Psoas muscle (tissue), 7 donors: ENCODE measurements at regions not wholly inside any gene's neighbourhood (a gene's known extent, or its start where the extent isn't known, plus 50 kb on each side); places are given as distances from the start of the nearest gene placed in this dataset.

Experiments used
- ATAC-seq, 4 donors: fragments of 200-7000 bp; cut with Tn5 transposase; one replicate each; pipeline ENCODE4 v1.9.1; 2020; ENCODE audit warnings: moderate library complexity in 3 of 4, mild to moderate bottlenecking in 2 of 4
- DNase-seq, 2 donors: peaks; one replicate each; pipeline ENCODE4 v3.0.0-alpha.2; 2020
- H3K27ac ChIP-seq: fragments of 200-600 bp; one replicate; pipeline ENCODE4 v1.8.0; 2022
- H3K27me3 ChIP-seq, 3 donors: fragments of 200-600 bp in 1 of 3; one replicate each; pipeline versions ENCODE4 v1.6.1 to v1.8.0; 2013 to 2022; ENCODE audit warnings: low read length in 2 of 3, mild to moderate bottlenecking in 2 of 3, moderate library complexity in 1 of 3; ENCODE audit not compliant: insufficient read depth in 3 of 3
- H3K36me3 ChIP-seq, 2 donors: fragments of 200-600 bp in 1 of 2; one replicate each; pipeline versions ENCODE4 v1.6.1 to v1.8.0; 2013 to 2022; ENCODE audit warnings: low read depth in 1 of 2, mild to moderate bottlenecking in 1 of 2, moderate library complexity in 1 of 2; ENCODE audit not compliant: insufficient read depth in 1 of 2
- H3K4me1 ChIP-seq: fragments of 200-600 bp; one replicate; pipeline ENCODE4 v1.8.0; 2022
- H3K4me3 ChIP-seq: fragments of 200-600 bp; one replicate; pipeline ENCODE4 v1.8.0; 2022; ENCODE audit warnings: mild to moderate bottlenecking
- H3K9me3 ChIP-seq: fragments of 200-600 bp; one replicate; pipeline ENCODE4 v1.8.0; 2022
- CTCF ChIP-seq: fragments of 200-600 bp; IDR thresholded peaks from one replicate; pipeline ENCODE4 v1.8.0; 2022; ENCODE audit warnings: antibody characterized with exemption
- WGBS, 3 donors: extraction: QIAGEN DNeasy Blood & Tissue Kit; methylation state at CpG; one replicate each; pipeline versions ENCODE4 v1.1.6 to v1.1.7; 2013; 5-methylcytosine and 5-hydroxymethylcytosine counted together
- intact Hi-C, 2 donors: fragments of 100-400 bp; cut with DNase I; formaldehyde crosslinking; loops; one replicate each; pipeline versions ENCODE4 v1.11.0 to v1.14.2; 2022
- donor health status: healthy with polysubstance abuse.
- donor health status: DM: no; HTN: no; CAD: no; lungs with moderate emphysema.
- donor health status: Bipolar disorder and iron deficiency.
- donor health status: healthy.
- donor health status: DM: yes; HTN: yes; CAD: no.
- donor health status: DM: no; HTN: no; CAD: no.
- donor health status: DM: yes; HTN: yes; CAD: no.

- Histone ChIP-seq H3K4me1 (no peaks in the 10 kb centered on the region), H3K36me3 (no peaks in the 10 kb centered on the region), H3K27me3 (peaks cover 0 to 7% (median 6%) of the 10 kb centered on the region in 3 donors), H3K9me3 (no peaks in the 10 kb centered on the region), H3K4me3 (no peak overlapping the region), H3K27ac (no peak overlapping the region)
- WGBS, 3 donors = 60 to 67% (median 62%) methylated on average over 18 of the region's 18 CpGs
- DNase-seq = no peak
- no peak for ATAC-seq
- no peak for TF ChIP-seq CTCF
- intact Hi-C loops = no loop called here
Observed at GRCh38 chr1:30511991-30512913, 211.1 kb downstream of the MATN1 start.

DNA sequence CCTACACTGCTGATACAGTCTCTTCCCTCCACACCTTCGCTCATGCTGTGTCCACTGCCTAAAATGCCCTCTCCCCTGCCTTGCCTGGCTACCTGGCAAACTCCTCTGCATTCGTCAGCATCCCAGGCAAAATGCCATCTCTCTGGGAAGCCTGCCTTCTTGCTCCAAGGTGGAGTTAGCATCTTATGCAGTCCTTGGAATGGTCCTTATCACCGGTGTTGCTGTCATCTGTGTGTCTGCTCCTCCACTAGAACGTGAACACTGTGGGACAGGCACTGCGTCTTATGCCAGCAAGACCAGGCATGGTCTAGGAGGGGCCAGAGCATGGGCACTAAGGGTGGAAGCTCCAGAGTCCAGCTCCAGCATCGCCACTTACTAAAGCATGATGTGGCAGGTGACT is 211.8 kb downstream of the MATN1 start:
- Histone ChIP-seq H3K36me3 (no peaks in the 10 kb centered on the region), H3K27me3 (peaks cover 0 to 7% (median 6%) of the 10 kb centered on the region in 3 donors), H3K9me3 (no peaks in the 10 kb centered on the region), H3K27ac (no peak overlapping the region), H3K4me1 (no peaks in the 10 kb centered on the region), H3K4me3 (no peak overlapping the region)
- ATAC-seq (no peak), DNase-seq (no peak)
- WGBS, 3 donors = 79 to 85% (median 83%) methylated on average over 6 of the region's 6 CpGs
- no peak for TF ChIP-seq CTCF
- intact Hi-C loops = no loop called here

GRCh38 chr1:30511106-30511505 is 212.3 kb downstream of the MATN1 start:
- peaks cover 0 to 7% (median 2%) of the 10 kb centered on the region in 3 donors for H3K27me3 ChIP-seq
- no peak for ATAC-seq
- H3K27ac ChIP-seq = no peak overlapping the region
- 76 to 81% (median 80%) methylated on average over 5 of the region's 5 CpGs for WGBS, 3 donors
- H3K36me3 ChIP-seq = no peaks in the 10 kb centered on the region
- TF ChIP-seq CTCF = no peak
- no peak overlapping the region for H3K4me3 ChIP-seq
- intact Hi-C loops = no loop called here
- no peak for DNase-seq
- no peaks in the 10 kb centered on the region for H3K9me3 ChIP-seq
- no peaks in the 10 kb centered on the region for H3K4me1 ChIP-seq

DNA sequence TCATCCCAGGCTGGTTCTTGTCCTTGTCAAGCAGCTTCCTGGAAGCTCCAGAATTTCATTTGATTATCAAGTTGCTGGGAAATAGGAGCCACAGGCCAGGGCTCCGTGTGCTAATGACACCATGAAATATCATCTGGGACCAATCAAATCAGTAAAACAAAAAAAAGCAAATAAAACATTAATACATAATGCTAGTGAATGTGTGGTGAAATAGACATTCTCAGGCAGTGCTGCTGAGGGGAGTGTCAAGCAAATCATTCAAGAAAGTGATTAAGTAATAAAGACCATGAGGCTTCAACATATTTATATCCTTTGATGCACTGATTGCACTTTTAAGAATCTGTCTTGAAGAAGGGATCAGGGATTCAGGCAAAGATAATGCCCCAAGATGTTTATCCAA is 213.7 kb downstream of the MATN1 start:
- intact Hi-C loops = no loop called here

More for the DNA sequence above, 213.7 kb downstream of the MATN1 start:
- no peaks in the 10 kb centered on the region for H3K4me1 ChIP-seq
- no peak overlapping the region for H3K27ac ChIP-seq
- ATAC-seq (no peak), DNase-seq (no peak)
- peaks cover 0 to 7% (median 2%) of the 10 kb centered on the region in 3 donors for H3K27me3 ChIP-seq
- no peaks in the 10 kb centered on the region for H3K36me3 ChIP-seq
- no peak for TF ChIP-seq CTCF
- 14 to 24% (median 19%) methylated on average over 1 of the region's 1 CpG for WGBS, 3 donors
- H3K4me3 ChIP-seq = no peak overlapping the region
- no peaks in the 10 kb centered on the region for H3K9me3 ChIP-seq
